ENCODE measurements at regions not wholly inside any gene's neighbourhood (a gene's known extent, or its start where the extent isn't known, plus 50 kb on each side); places are given as distances from the start of the nearest gene placed in this dataset.
"Not testable (repeated sequence)": the region's sequence is repeated elsewhere in the genome, so short reads cannot be mapped to it uniquely, and the experiment has no call there.

DNA sequence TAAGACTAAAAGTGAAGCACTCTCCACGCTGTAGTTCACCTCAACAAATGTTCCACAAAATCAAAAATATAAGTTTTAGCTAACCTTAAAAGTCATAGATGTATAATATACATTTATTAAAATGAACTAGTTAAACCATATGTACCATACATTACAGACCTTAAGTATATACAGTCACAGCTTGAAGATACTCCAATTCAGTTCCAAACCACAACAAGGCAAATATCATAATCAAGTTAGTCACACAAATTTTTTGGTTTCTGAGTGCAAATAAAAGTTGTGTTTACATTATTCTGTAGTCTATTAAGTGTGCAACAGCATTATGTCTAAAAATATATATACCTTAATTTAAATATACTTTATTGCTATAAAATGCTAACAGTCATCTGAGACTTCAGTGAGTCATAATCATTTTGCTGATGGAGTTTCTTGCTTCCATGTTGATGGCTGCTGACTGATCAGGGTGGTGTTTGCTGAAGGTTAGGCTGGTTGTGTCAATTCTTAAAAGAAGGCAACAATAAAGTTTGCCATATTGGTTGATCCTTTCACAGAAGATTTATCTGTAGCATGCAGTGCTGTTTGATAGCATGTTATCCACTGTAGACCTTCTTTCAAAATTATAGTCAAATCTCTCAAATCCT, 736.7 kb downstream of the NSUN3 start:
- WGBS, 2 experiments = 100% methylated on average over 1 of the region's 1 CpG
- Histone ChIP-seq H3K27me3 (ENCODE audit: control insufficient read depth, insufficient read depth, low read length, poor library complexity, severe bottlenecking) (no peaks in the 10 kb centered on the region), H3K27ac (ENCODE audit: insufficient read depth, low read depth, low read length, poor library complexity, severe bottlenecking) (no peak overlapping the region), H3K9me3 (ENCODE audit: control insufficient read depth, low read length) (no peaks in the 10 kb centered on the region), H3K36me3 (ENCODE audit: control insufficient read depth, insufficient read depth, low read length) (no peaks in the 10 kb centered on the region), H3K4me3 (ENCODE audit: insufficient read depth, low read depth, low read length) (no peak overlapping the region), H3K4me1 (ENCODE audit: control insufficient read depth, insufficient read depth, low read length) (no peaks in the 10 kb centered on the region)

DNA sequence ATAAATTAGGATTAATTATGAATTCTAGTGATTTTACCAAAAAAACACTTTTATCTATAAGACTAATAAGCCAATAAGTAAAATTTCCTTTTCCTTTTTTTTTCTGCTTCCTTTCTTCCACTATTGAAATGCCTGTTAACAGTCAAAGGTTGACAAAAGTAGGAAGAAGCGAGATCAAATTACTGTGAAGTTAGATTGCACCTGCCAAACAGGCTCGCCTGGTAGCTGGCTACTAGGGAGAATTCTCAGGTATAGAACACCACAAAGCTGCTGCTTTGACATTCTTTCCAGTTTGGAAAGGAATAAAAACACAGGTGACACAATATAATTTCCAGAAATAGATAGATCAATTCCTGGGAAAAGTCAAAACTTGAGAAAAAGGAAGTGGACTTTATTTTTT, 749.0 kb downstream of the NSUN3 start:
- H3K4me1 ChIP-seq (ENCODE audit: control insufficient read depth, insufficient read depth, low read length) = no peaks in the 10 kb centered on the region
- no peak overlapping the region for H3K27ac ChIP-seq (ENCODE audit: insufficient read depth, low read depth, low read length, poor library complexity, severe bottlenecking)
- H3K4me3 ChIP-seq (ENCODE audit: insufficient read depth, low read depth, low read length) = no peak overlapping the region
- H3K36me3 ChIP-seq (ENCODE audit: control insufficient read depth, insufficient read depth, low read length) = no peaks in the 10 kb centered on the region
- no peaks in the 10 kb centered on the region for H3K27me3 ChIP-seq (ENCODE audit: control insufficient read depth, insufficient read depth, low read length, poor library complexity, severe bottlenecking)
- H3K9me3 ChIP-seq (ENCODE audit: control insufficient read depth, low read length) = no peaks in the 10 kb centered on the region
- WGBS, 2 experiments = 82 to 89% methylated on average over 2 of the region's 2 CpGs

DNA sequence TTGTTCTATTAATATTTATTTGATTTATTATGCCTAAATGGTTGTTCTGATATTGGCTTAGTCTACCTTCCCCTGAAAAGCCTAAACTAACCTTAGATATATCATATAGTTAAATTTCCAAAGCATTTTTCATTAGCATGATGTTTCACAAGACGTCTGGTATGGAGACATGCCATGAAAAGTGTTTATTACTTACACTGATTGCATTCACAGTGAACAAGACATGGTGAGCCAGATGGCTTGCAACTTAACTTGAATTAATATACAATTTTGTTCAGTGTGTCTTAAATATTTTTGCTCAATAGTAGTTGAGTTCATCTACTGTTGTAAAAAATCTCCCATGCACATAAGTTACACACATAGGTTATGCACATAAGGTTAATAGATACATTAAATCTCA, 758.4 kb downstream of the NSUN3 start:
- Histone ChIP-seq H3K36me3 (ENCODE audit: control insufficient read depth, insufficient read depth, low read length) (no peaks in the 10 kb centered on the region), H3K4me1 (ENCODE audit: control insufficient read depth, insufficient read depth, low read length) (no peaks in the 10 kb centered on the region), H3K27me3 (ENCODE audit: control insufficient read depth, insufficient read depth, low read length, poor library complexity, severe bottlenecking) (no peaks in the 10 kb centered on the region), H3K9me3 (ENCODE audit: control insufficient read depth, low read length) (no peaks in the 10 kb centered on the region), H3K27ac (ENCODE audit: insufficient read depth, low read depth, low read length, poor library complexity, severe bottlenecking) (no peak overlapping the region), H3K4me3 (ENCODE audit: insufficient read depth, low read depth, low read length) (no peak overlapping the region)
- WGBS, 2 experiments = 80 to 100% methylated on average over 1 of the region's 1 CpG

DNA sequence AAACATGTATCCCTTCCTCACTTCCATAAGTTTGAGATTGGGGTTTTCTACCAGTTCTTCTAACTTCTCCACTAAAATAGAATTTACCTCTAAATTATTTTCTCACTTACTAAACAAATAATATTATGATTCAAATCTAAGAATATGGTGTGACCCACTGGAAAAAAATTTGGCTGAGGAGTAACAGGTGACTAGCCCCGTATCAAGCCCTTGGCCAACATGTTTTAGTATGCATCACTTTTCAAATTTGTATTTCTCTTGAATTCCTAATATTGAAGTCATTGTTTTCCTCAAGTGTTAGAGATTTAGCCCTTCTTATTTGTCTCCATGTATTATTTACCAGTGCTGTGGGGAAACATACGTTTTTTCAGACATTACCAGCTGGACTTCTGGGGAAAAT, 759.4 kb downstream of the NSUN3 start:
- Histone ChIP-seq H3K36me3 (ENCODE audit: control insufficient read depth, insufficient read depth, low read length) (no peaks in the 10 kb centered on the region), H3K9me3 (ENCODE audit: control insufficient read depth, low read length) (no peaks in the 10 kb centered on the region), H3K27me3 (ENCODE audit: control insufficient read depth, insufficient read depth, low read length, poor library complexity, severe bottlenecking) (no peaks in the 10 kb centered on the region), H3K4me3 (ENCODE audit: insufficient read depth, low read depth, low read length) (no peak overlapping the region), H3K27ac (ENCODE audit: insufficient read depth, low read depth, low read length, poor library complexity, severe bottlenecking) (no peak overlapping the region), H3K4me1 (ENCODE audit: control insufficient read depth, insufficient read depth, low read length) (no peaks in the 10 kb centered on the region)
- WGBS, 2 experiments = 88 to 100% methylated on average over 2 of the region's 2 CpGs

DNA sequence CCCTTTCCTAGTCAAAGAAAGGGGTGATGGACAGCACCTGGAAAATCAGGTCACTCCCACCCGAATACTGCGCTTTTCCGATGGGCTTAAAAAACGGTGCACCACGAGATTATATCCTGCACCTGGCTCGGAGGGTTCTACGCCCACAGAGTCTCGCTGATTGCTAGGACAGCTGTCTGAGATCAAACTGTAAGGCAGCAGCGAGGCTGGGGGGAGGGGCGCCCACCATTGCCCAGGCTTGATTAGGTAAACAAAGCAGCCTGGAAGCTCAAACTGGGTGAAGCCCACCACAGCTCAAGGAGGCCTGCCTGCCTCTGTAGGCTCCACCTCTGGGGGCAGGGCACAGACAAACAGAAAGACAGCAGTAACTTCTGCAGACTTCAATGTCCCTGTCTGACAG, 783.4 kb downstream of the NSUN3 start:
- H3K4me3 ChIP-seq (ENCODE audit: insufficient read depth, low read depth, low read length) = not testable (repeated sequence)
- WGBS, 2 experiments = 88 to 89% methylated on average over 10 of the region's 10 CpGs

DNA sequence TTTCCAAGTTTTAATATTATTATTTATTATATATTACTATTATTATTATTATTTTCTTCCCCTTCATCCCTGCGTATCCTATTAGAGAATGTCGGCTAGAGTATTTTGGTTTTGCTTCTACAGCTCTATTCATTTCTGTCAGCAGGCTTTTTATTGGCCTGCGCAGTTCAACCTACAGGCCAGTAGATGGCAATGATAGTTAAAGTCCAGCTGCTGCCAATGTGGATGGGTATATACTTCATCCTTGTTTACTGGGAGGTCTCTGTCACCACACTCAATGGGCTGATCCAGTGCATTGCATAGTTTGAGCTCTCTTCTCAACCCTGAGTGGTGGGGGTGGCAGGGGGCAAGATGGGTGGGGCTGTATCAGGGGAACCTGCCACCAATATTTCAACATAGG, 799.8 kb downstream of the NSUN3 start:
- no peaks in the 10 kb centered on the region for H3K36me3 ChIP-seq (ENCODE audit: control insufficient read depth, insufficient read depth, low read length)
- no peak overlapping the region for H3K27ac ChIP-seq (ENCODE audit: insufficient read depth, low read depth, low read length, poor library complexity, severe bottlenecking)
- H3K4me1 ChIP-seq (ENCODE audit: control insufficient read depth, insufficient read depth, low read length) = no peaks in the 10 kb centered on the region
- 95 to 100% methylated on average over 2 to 3 of the region's 3 CpGs for WGBS, 2 experiments
- H3K4me3 ChIP-seq (ENCODE audit: insufficient read depth, low read depth, low read length) = no peak overlapping the region
- H3K9me3 ChIP-seq (ENCODE audit: control insufficient read depth, low read length) = no peaks in the 10 kb centered on the region
- no peaks in the 10 kb centered on the region for H3K27me3 ChIP-seq (ENCODE audit: control insufficient read depth, insufficient read depth, low read length, poor library complexity, severe bottlenecking)

More for the DNA sequence above, 783.4 kb downstream of the NSUN3 start:
- H3K27me3 ChIP-seq (ENCODE audit: control insufficient read depth, insufficient read depth, low read length, poor library complexity, severe bottlenecking); H3K9me3 ChIP-seq (ENCODE audit: control insufficient read depth, low read length); H3K27ac ChIP-seq (ENCODE audit: insufficient read depth, low read depth, low read length, poor library complexity, severe bottlenecking); H3K36me3 ChIP-seq (ENCODE audit: control insufficient read depth, insufficient read depth, low read length); H3K4me1 ChIP-seq (ENCODE audit: control insufficient read depth, insufficient read depth, low read length): not testable (repeated sequence)

DNA sequence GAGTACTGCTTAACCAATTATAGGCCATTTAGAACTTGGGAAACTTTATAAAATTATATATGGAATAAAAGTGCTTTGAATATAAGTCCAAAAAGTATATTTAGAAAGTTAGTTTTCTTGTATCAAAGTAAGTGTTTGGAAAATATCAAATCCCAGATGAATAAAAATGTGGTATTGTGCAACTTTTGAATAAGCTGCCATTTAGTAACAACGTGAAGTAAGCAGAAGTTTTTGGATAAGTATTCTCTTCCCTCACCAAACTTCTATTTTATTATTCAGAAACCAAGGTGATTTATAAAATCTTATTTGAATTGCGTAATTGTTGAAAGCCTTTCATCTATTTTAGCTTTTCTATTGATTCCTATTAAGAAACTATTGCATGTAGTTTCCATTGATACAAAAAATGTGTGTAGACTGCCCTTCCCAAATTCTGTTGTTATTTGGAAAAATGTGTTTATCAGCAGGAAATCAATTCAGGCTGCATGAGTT, 806.2 kb downstream of the NSUN3 start:
- Histone ChIP-seq H3K27me3 (ENCODE audit: control insufficient read depth, insufficient read depth, low read length, poor library complexity, severe bottlenecking) (no peaks in the 10 kb centered on the region), H3K4me1 (ENCODE audit: control insufficient read depth, insufficient read depth, low read length) (no peaks in the 10 kb centered on the region), H3K27ac (ENCODE audit: insufficient read depth, low read depth, low read length, poor library complexity, severe bottlenecking) (no peak overlapping the region), H3K9me3 (ENCODE audit: control insufficient read depth, low read length) (no peaks in the 10 kb centered on the region), H3K4me3 (ENCODE audit: insufficient read depth, low read depth, low read length) (no peak overlapping the region), H3K36me3 (ENCODE audit: control insufficient read depth, insufficient read depth, low read length) (no peaks in the 10 kb centered on the region)
- 100% methylated on average over 1 of the region's 2 CpGs; no CpG with 5 or more reads in 1 of the 2 experiments for WGBS, 2 experiments

DNA sequence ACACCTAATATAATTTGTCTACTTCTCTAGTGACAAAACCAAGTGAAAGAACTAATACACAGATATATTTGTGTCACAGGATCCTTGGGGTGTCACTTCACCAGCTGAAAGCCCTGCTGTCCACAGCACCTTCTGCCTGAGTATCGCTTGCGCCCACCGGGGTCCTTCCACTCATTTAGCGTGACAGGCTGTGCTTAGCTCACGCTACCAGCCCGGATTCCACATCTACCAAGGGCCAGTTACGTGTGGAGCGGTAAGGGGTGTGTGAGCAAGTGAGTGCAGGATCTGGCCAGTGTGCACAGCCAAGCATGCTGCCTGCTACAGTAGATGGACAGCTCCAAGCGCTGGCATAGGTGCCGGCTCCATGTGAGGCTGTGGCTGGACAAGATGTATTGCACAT, 810.9 kb downstream of the NSUN3 start:
- Histone ChIP-seq H3K27ac (ENCODE audit: insufficient read depth, low read depth, low read length, poor library complexity, severe bottlenecking) (no peak overlapping the region), H3K36me3 (ENCODE audit: control insufficient read depth, insufficient read depth, low read length) (no peaks in the 10 kb centered on the region), H3K4me3 (ENCODE audit: insufficient read depth, low read depth, low read length) (no peak overlapping the region), H3K27me3 (ENCODE audit: control insufficient read depth, insufficient read depth, low read length, poor library complexity, severe bottlenecking) (no peaks in the 10 kb centered on the region), H3K4me1 (ENCODE audit: control insufficient read depth, insufficient read depth, low read length) (no peaks in the 10 kb centered on the region), H3K9me3 (ENCODE audit: control insufficient read depth, low read length) (no peaks in the 10 kb centered on the region)
- WGBS, 2 experiments = 97 to 98% methylated on average over 10 of the region's 10 CpGs

DNA sequence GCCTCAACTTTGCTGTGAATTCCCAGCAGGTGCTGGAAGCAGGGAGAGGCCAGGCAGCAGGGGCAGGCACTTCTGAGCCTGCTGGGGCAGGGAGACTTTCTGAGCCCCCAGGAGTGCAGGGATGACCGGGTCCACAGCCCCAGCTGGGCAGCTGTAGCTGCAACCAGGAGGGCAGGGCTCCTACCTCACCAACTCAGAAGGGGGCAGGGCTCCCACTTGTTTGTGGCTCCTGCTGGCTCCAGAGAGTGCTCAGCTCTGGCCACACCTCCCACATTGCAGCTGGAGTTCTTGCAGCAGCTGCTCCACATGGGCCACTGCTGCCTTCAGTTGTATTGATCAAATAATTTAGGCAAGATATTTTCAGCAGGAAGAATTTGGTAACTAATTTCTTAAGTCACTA, 812.3 kb downstream of the NSUN3 start:
- 78 to 81% methylated on average over 1 of the region's 1 CpG for whole genome bisulfite sequencing, 2 experiments
- Histone ChIP-seq H3K27me3 (ENCODE audit: control insufficient read depth, insufficient read depth, low read length, poor library complexity, severe bottlenecking) (no peaks in the 10 kb centered on the region), H3K27ac (ENCODE audit: insufficient read depth, low read depth, low read length, poor library complexity, severe bottlenecking) (no peak overlapping the region), H3K4me3 (ENCODE audit: insufficient read depth, low read depth, low read length) (no peak overlapping the region), H3K9me3 (ENCODE audit: control insufficient read depth, low read length) (no peaks in the 10 kb centered on the region), H3K4me1 (ENCODE audit: control insufficient read depth, insufficient read depth, low read length) (no peaks in the 10 kb centered on the region), H3K36me3 (ENCODE audit: control insufficient read depth, insufficient read depth, low read length) (no peaks in the 10 kb centered on the region)

DNA sequence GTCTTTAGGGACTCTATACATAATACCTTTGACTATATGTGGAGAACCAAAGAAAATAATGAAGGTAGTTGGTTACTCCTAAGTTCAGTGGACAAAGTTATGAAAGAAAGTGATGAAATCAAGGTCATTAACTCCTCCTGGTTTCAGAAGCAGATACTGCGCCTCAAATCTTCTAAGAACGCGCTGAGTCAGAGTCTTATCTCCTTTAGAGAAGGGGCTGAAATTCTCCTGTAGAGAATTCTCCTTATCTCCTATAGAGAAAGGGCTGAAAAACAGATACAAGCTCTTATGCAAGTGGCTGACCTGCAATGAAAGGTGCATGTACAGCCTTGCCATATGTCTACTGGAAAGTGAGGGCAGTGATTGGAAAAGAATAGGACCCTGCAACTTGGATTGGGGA, 824.2 kb downstream of the NSUN3 start:
- Histone ChIP-seq H3K27me3 (ENCODE audit: control insufficient read depth, insufficient read depth, low read length, poor library complexity, severe bottlenecking) (no peaks in the 10 kb centered on the region), H3K9me3 (ENCODE audit: control insufficient read depth, low read length) (no peaks in the 10 kb centered on the region), H3K27ac (ENCODE audit: insufficient read depth, low read depth, low read length, poor library complexity, severe bottlenecking) (no peak overlapping the region), H3K4me3 (ENCODE audit: insufficient read depth, low read depth, low read length) (no peak overlapping the region), H3K4me1 (ENCODE audit: control insufficient read depth, insufficient read depth, low read length) (no peaks in the 10 kb centered on the region), H3K36me3 (ENCODE audit: control insufficient read depth, insufficient read depth, low read length) (no peaks in the 10 kb centered on the region)
- WGBS, 2 experiments = 59 to 67% methylated on average over 3 of the region's 3 CpGs

DNA sequence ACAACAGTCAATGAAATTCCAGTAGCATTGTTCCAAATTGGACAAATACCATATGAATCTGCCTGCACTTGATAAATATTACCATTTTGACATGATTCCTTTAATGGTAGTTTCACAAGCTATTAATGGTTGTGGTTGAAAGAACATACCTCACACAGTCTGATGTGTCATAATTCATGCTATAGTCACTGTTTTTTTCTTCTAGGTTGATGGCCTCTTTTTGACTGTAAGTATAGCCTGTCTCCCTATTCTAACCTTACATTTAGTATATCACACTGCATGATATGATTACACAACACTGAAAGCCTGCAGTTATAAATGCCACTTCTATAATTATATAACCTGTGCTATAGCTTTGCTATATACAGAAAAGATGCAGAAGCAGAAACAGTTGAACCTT, 834.1 kb downstream of the NSUN3 start:
- Histone ChIP-seq H3K4me3 (ENCODE audit: insufficient read depth, low read depth, low read length) (no peak overlapping the region), H3K4me1 (ENCODE audit: control insufficient read depth, insufficient read depth, low read length) (no peaks in the 10 kb centered on the region), H3K9me3 (ENCODE audit: control insufficient read depth, low read length) (no peaks in the 10 kb centered on the region), H3K27ac (ENCODE audit: insufficient read depth, low read depth, low read length, poor library complexity, severe bottlenecking) (no peak overlapping the region), H3K36me3 (ENCODE audit: control insufficient read depth, insufficient read depth, low read length) (no peaks in the 10 kb centered on the region), H3K27me3 (ENCODE audit: control insufficient read depth, insufficient read depth, low read length, poor library complexity, severe bottlenecking) (no peaks in the 10 kb centered on the region)

Data from ectodermal cell (in vitro differentiated cells).